ENCODE measurements at regions not wholly inside any gene's neighbourhood (a gene's known extent, or its start where the extent isn't known, plus 50 kb on each side); places are given as distances from the start of the nearest gene placed in this dataset.
"Not testable (repeated sequence)": the region's sequence is repeated elsewhere in the genome, so short reads cannot be mapped to it uniquely, and the experiment has no call there.

DNA sequence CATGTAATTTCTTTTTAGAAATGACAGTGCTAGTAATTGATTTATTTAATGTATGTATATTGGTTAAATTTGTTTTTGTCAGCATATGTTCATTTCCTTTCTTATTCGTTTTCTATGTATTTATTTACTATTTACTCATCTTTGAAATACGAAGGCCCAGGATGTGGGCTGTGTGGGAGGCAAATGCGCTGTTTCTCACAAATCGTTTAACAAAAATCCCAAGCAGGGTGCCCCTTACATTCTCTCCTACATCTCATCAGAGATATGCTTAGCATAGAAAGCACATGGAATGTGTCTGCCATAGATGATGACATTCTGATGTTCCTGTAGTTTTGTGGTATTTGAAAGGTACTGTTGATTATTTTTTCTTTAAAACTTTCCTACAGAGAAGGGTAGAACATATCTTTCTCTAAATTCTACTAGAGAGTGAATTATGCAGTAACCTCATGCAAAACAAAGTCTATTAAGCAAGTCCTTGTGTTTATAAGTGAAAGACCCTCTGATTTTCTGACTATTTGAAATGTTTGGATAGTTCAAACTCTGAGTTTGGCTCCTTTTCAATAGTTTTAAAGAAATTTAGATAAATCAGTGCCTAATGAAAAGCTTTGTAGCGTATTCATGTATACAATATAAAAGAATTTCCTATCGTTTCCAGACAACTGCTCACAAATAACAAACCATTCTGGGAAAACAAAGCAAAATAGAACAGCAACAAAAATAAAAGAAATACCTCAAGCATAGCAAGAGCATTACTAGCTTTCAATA is 111.1 kb upstream of the VGLL3 start:
- no peak for DNase-seq (ENCODE audit: low spot score)

DNA sequence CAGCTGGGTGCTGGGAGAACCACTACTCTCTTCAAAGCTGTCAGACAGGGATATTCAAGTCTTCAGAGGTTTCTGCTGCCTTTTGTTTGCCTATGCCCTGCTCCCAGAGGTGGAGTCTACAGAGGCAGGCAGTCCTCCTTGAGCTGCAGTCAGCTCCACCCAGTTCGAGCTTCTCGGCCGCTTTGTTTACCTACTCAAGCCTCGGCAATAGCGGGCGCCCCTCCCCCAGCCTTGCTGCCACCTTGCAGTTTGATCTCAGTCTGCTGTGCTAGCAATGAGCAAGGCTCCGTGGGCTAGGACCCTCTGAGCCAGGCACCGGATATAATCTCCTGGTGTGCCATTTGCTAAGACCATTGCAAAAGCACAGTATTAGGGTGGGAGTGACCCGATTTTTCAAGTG is 106.8 kb upstream of the VGLL3 start:
- DNase-seq (ENCODE audit: low spot score), result not testable (repeated sequence)

DNA sequence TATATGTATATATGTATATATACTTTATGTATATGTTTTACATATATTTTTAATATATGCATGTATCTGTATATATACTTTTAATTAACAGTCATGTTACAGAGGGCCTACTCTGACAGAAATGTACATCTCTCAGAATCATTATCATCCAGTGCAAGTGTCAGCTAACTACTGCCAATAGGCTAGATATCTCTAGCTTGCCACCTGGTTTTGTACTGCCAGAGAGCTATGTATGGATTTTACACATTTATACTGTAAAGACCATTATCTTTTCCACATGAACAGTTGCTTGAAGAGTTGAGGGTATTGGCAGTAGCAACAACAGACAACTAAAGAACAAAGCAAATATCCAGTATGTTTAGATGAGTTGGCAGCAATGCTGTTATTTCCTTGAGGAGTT is 99.7 kb upstream of the VGLL3 start:
- DNase-seq (ENCODE audit: low spot score), result no peak

- no peak for DNase-seq (ENCODE audit: low spot score)
These were observed 98.3 kb upstream of the VGLL3 start for GRCh38 chr3:87088993-87089841.

DNA sequence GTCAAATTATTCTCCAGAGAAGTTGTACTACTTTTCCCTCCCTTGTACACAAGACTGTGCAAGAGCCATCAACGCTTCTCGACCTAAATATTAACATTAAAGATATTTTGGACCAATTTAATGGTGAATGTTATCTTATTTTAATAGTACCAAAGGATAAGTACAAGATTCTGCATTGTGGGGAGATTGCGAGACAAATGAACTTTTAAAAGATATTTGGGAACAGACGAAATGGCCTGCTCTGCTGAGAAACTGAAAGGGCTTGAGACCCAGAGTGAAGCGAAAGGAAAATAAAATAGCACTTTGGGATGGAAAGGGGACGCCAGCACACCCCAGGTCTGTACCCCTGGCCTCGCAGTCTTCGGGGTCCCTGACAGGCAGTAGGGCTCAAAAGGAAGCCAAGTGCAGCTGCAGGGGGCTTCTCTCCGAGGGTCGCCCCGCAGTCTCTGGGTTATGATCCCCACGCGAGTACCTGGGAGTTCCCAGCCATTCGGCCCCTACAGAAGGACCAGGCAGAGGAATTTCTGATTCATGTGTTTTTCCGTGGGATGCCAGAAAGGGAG is 97.6 kb upstream of the VGLL3 start:
- DNase-seq (ENCODE audit: low spot score), result no peak

DNA sequence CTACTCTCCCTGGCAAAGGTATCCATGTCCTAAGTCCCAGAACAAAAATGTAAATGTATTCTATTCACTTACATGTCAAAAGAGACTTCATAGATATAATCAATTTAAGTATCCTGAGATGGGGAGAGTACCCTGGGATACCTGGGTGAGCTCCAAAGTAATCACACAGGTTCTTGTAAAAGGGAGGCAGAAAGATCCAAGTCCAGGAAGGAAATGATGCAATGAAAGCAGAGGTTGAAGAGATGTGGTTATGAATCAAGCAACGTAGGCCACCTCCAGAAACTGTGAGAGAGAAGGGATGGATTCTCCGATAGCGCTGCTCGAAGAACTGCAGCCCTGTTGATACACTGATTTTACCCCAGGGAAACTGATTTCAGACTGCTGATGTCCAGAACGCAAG is 93.9 kb upstream of the VGLL3 start:
- DNase-seq (ENCODE audit: low spot score), result no peak

DNA sequence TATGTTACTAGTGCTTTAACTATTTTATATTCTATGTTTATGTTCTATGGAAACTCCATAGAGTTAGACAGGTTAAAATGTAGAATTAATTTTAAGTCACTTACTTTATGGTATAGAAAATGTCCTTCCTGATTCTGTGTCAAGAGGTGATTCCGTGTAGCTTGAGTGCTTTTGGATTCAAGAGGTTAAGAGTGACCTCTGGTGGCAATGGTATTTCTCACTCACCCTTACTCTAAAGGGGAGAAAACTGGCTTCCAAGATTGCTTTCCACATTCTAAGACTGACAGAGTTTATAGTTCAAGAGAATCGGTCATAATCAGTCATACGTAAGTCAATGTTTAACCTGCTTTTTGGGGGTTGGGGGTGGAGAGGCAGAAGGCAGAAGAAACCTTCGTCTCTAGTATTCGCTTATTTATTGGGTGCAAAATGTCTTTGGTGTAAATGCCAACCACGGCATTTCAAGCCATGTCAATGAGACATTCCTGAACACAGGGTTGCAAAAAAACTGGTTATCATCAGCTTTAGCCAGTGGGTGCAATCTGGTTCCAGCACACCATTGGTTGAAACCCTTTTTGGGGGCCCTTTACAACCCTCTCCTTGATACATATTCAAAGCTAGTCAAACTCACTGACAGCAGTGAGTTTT is 92.0 kb upstream of the VGLL3 start:
- peak; percentile 55 for DNase-seq (ENCODE audit: low spot score)

GRCh38 chr3:87077355-87077754 is 86.4 kb upstream of the VGLL3 start:
- no peak for DNase-seq (ENCODE audit: low spot score)

DNA sequence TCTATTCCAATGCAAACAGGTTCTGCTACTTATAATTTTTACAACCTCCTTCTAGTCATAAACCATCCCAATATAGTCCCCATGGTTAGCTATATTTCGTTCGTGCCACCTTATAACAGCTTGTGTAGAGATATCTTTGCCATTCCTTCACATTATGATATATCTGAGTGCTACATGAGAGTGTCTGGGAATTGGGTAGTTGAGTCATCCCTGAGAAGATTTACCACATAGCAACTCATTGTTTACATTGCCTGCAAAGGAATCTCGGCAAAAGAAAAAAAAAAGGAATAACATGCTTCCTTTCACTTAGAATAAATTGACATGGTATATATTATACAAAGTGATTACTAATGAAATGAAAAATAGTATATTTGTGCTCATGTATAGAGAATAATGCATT is 86.0 kb upstream of the VGLL3 start:
- no peak for DNase-seq (ENCODE audit: low spot score)

GRCh38 chr3:87073496-87074145 is 82.7 kb upstream of the VGLL3 start:
- no peak for DNase-seq (ENCODE audit: low spot score)

- no peak for DNase-seq (ENCODE audit: low spot score)
These were observed 81.5 kb upstream of the VGLL3 start for GRCh38 chr3:87072446-87072845.

DNA sequence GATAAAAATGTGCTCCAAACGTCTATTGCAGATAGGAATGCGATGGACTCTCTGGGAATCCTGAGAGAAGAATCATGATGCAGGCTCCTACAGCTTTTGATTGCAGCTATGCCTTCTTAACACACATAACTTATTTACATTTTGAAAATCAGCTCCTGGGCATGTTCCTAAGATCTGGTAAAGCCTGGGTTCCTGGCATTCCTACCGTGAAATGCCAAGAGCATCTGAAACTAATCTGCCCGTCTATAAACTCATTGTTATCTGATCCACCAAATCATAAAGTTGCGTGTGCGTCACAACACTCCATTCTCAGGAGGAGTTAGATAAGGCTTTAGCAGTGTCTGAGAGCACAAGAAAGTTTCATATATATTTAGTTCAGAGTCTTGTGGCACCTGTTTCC is 79.0 kb upstream of the VGLL3 start:
- DNase-seq (ENCODE audit: low spot score), result no peak

- no peak for DNase-seq (ENCODE audit: low spot score)
These were observed 78.1 kb upstream of the VGLL3 start for GRCh38 chr3:87069021-87069420.

GRCh38 chr3:87062685-87063084 is 71.7 kb upstream of the VGLL3 start:
- DNase-seq (ENCODE audit: low spot score), result no peak

- no peak for DNase-seq (ENCODE audit: low spot score)
These were observed 66.5 kb upstream of the VGLL3 start for GRCh38 chr3:87057474-87057873.

- DNase-seq (ENCODE audit: low spot score), result no peak
These were observed 62.6 kb upstream of the VGLL3 start for GRCh38 chr3:87053553-87053952.

DNA sequence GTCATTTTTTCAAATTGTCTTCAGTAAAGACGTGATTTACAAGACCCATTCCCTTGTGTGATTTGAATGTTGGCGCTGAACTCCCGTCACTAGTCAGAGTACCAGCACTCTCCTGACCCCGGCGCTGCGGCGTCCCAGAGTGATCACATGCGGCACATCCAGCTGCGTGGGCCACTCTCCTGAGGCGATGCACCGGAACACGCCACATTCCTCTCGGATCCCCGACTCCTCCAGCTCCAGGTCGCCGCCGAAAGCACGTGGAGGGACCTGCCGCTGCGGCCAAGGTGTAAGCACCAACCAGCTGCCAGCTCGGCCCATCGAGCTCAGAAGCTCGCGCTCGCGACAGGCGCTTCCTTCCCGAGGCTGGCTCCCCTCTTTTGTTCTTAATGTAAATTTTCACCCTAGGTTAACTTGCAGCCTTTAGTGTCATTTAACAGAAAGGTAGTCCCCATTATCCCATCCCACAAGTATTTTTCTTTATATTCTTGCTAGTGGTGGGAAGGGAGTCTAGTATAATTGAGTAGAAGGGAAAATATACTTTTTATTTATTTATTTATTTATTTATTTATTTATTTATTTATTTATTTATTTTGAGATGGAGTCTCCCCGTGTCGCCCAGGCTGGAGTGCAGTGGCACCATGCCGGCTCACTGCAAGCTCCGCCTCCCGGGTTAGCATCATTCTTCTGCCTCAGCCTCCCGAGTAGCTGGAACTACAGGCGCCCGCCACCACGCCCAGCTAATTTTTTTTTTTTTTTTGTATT is 61.7 kb upstream of the VGLL3 start:
- DNase-seq (ENCODE audit: low spot score), result no peak

DNA sequence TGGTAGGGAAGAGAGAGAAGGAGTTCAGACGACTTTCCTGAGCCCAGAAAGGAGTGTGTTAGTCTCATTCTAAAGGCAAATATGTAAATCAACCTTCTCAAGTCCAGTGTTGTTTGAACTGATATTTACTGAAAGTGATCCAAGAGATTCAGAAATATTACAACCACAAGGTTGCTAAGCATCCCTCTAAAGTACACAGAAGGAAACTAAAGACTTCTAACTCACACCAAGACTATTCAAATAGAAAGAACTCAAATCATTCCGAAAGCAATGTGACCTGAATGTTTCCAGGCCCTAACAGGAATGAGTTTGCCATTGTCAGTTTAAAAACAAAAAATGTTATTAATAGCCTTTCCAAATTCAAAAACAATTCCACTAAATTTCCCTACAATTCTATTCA is 56.9 kb upstream of the VGLL3 start:
- no peak for DNase-seq (ENCODE audit: low spot score)

- DNase-seq (ENCODE audit: low spot score), result no peak
These were observed 55.3 kb upstream of the VGLL3 start for GRCh38 chr3:87046241-87046640.

- DNase-seq (ENCODE audit: low spot score), result no peak
These were observed 54.5 kb upstream of the VGLL3 start for GRCh38 chr3:87045473-87045872.

- DNase-seq (ENCODE audit: low spot score), result no peak
These were observed 53.9 kb upstream of the VGLL3 start for GRCh38 chr3:87044846-87045245.

All from iPS-NIHi11 (cell line).